ENCODE measurements at regions not wholly inside any gene's neighbourhood (a gene's known extent, or its start where the extent isn't known, plus 50 kb on each side); places are given as distances from the start of the nearest gene placed in this dataset.

DNA sequence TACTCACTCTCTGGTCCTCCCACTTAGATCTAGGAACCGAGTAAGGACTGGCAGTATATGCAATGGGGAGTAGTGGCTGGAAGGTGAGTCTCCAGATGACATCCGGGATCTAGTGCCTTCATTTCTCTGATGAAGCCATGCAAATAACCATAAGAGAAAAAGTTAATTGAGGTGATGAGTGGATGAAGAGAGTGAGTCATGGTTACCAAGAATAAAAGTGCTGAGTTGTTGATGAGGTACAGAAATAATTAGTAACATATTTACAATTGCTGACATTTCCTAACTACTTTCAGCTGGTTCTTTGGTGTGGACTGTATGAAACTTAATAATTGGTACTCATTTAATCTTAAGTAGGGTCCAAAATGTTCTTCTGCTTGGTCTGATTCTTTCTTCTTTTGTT, 146.7 kb upstream of the PITX2 start:
- H3K4me1 ChIP-seq (ENCODE audit: low read depth, poor library complexity, severe bottlenecking), result no peaks in the 10 kb centered on the region
- no peaks in the 10 kb centered on the region for H3K27me3 ChIP-seq (ENCODE audit: insufficient read depth, low read depth)
- no peaks in the 10 kb centered on the region for H3K79me2 ChIP-seq (ENCODE audit: insufficient read depth, low read depth)
- no peak overlapping the region for H3K4me2 ChIP-seq
- H3K27ac ChIP-seq, result no peak overlapping the region
- no peaks in the 10 kb centered on the region for H4K20me1 ChIP-seq (ENCODE audit: insufficient read depth)
- H3K4me3 ChIP-seq (IDR thresholded peaks at IDR 0.05; ENCODE audit: insufficient read depth, low read depth, low read length), result no peak overlapping the region
- H2AFZ ChIP-seq (ENCODE audit: low read depth), result no peak overlapping the region
- no peak overlapping the region for H3K9ac ChIP-seq
- H3K36me3 ChIP-seq (ENCODE audit: insufficient read depth), result no peaks in the 10 kb centered on the region
- TF ChIP-seq, protein P1, sequence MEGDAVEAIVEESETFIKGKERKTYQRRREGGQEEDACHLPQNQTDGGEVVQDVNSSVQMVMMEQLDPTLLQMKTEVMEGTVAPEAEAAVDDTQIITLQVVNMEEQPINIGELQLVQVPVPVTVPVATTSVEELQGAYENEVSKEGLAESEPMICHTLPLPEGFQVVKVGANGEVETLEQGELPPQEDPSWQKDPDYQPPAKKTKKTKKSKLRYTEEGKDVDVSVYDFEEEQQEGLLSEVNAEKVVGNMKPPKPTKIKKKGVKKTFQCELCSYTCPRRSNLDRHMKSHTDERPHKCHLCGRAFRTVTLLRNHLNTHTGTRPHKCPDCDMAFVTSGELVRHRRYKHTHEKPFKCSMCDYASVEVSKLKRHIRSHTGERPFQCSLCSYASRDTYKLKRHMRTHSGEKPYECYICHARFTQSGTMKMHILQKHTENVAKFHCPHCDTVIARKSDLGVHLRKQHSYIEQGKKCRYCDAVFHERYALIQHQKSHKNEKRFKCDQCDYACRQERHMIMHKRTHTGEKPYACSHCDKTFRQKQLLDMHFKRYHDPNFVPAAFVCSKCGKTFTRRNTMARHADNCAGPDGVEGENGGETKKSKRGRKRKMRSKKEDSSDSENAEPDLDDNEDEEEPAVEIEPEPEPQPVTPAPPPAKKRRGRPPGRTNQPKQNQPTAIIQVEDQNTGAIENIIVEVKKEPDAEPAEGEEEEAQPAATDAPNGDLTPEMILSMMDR (conservative IDR thresholded peaks at IDR 0.05; ENCODE audit: low read depth, low read length), result no peak

DNA sequence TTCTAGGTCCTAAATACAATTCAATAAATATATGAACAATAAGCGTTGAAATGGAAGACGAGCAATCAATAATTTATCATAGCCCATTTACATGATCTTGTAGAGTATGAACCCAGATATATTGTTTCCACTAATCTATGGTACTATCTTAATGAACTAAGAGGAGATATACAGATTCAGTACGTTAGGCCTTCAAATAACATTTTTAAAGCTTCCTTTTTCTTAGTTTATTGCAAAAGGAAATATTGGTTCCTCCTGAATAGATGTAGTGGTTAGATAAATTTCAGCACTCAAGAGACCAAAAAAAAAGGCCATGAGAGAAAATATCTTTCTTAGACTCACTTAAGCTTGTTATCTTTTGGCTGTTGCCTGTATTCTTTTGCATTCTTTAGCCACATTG, 147.5 kb upstream of the PITX2 start:
- no peak overlapping the region for H2AFZ ChIP-seq (ENCODE audit: low read depth)
- H4K20me1 ChIP-seq (ENCODE audit: insufficient read depth), result no peaks in the 10 kb centered on the region
- H3K27ac ChIP-seq, result no peak overlapping the region
- no peaks in the 10 kb centered on the region for H3K36me3 ChIP-seq (ENCODE audit: insufficient read depth)
- no peak overlapping the region for H3K4me2 ChIP-seq
- no peak overlapping the region for H3K4me3 ChIP-seq (IDR thresholded peaks at IDR 0.05; ENCODE audit: insufficient read depth, low read depth, low read length)
- no peaks in the 10 kb centered on the region for H3K4me1 ChIP-seq (ENCODE audit: low read depth, poor library complexity, severe bottlenecking)
- H3K79me2 ChIP-seq (ENCODE audit: insufficient read depth, low read depth), result no peaks in the 10 kb centered on the region
- TF ChIP-seq, protein P1 (conservative IDR thresholded peaks at IDR 0.05; ENCODE audit: low read depth, low read length), result no peak
- no peaks in the 10 kb centered on the region for H3K27me3 ChIP-seq (ENCODE audit: insufficient read depth, low read depth)
- H3K9ac ChIP-seq, result no peak overlapping the region

DNA sequence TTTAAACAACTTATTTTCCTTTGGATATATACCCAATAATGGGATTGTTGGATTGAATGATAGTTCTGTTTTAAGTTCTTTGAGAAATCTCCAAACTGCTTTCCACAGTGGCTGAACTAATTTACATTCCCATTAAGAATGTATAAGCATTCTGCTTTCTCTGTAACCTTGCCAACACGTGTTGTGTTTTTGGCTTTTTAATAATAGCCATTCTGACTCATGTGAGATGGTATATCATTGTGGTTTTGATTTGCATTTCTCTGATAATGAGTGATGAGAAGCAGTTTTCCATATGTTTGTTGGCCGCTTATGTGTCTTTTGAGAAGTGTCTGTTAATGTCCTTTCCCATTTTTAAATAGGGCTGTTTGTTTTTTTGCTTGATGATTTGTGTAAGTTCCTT, 155.6 kb upstream of the PITX2 start:
- Histone ChIP-seq H3K27me3 (ENCODE audit: insufficient read depth, low read depth) (no peaks in the 10 kb centered on the region), H3K4me1 (ENCODE audit: low read depth, poor library complexity, severe bottlenecking) (no peaks in the 10 kb centered on the region), H3K9ac (no peak overlapping the region), H3K36me3 (ENCODE audit: insufficient read depth) (no peaks in the 10 kb centered on the region), H3K4me2 (no peak overlapping the region), H3K27ac (no peak overlapping the region), H2AFZ (ENCODE audit: low read depth) (no peak overlapping the region), H4K20me1 (ENCODE audit: insufficient read depth) (no peaks in the 10 kb centered on the region), H3K4me3 (IDR thresholded peaks at IDR 0.05; ENCODE audit: insufficient read depth, low read depth, low read length) (no peak overlapping the region), H3K79me2 (ENCODE audit: insufficient read depth, low read depth) (no peaks in the 10 kb centered on the region)
- TF ChIP-seq, protein P1 (conservative IDR thresholded peaks at IDR 0.05; ENCODE audit: low read depth, low read length), result no peak

DNA sequence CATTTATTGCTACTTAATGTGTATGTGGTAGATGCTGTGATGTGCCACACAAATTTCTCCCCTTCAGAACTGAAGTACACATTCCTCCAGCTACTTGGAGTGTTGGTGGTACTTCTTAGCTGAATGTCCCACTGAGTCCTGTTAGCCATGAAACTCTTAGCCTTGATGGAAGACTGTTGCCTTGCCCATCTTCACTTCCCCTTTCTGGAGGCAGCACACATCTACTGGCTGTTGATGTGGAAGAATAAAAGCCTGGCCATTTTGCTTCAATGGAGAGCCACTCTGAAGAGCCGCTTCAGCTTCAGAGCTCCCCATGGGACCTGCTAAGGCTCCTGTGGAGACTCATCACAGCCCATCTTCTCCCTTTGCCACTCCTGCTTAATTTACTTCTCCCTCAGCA, 157.7 kb upstream of the PITX2 start:
- Histone ChIP-seq H4K20me1 (ENCODE audit: insufficient read depth) (no peaks in the 10 kb centered on the region), H3K36me3 (ENCODE audit: insufficient read depth) (no peaks in the 10 kb centered on the region), H3K4me3 (IDR thresholded peaks at IDR 0.05; ENCODE audit: insufficient read depth, low read depth, low read length) (no peak overlapping the region), H2AFZ (ENCODE audit: low read depth) (no peak overlapping the region), H3K27me3 (ENCODE audit: insufficient read depth, low read depth) (no peaks in the 10 kb centered on the region), H3K4me1 (ENCODE audit: low read depth, poor library complexity, severe bottlenecking) (no peaks in the 10 kb centered on the region), H3K4me2 (no peak overlapping the region), H3K79me2 (ENCODE audit: insufficient read depth, low read depth) (no peaks in the 10 kb centered on the region), H3K27ac (no peak overlapping the region), H3K9ac (no peak overlapping the region)
- TF ChIP-seq, protein P1 (conservative IDR thresholded peaks at IDR 0.05; ENCODE audit: low read depth, low read length), result no peak

DNA sequence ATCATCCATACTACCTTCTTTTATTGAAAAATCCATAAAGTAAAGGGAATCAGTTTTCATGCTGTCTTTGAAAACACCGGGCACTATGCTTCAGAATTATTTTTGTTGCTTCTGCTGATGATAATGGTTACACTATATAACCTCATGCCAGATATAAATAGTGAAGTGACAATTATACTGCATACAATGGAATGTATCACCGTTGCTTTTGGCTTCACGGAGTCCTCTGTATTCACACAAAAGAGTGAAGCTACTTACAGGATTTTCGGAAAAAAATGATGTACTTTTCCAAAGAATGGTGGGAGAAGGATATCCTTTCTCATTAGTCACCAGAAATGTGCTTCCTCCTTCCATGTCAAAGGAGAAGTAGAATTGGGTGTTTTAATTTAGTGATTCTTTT, 159.1 kb upstream of the PITX2 start:
- H2AFZ ChIP-seq (ENCODE audit: low read depth), result no peak overlapping the region
- H3K4me2 ChIP-seq, result no peak overlapping the region
- no peak overlapping the region for H3K27ac ChIP-seq
- no peaks in the 10 kb centered on the region for H3K27me3 ChIP-seq (ENCODE audit: insufficient read depth, low read depth)
- TF ChIP-seq, protein P1 (conservative IDR thresholded peaks at IDR 0.05; ENCODE audit: low read depth, low read length), result no peak
- no peaks in the 10 kb centered on the region for H3K36me3 ChIP-seq (ENCODE audit: insufficient read depth)
- H4K20me1 ChIP-seq (ENCODE audit: insufficient read depth), result no peaks in the 10 kb centered on the region
- no peak overlapping the region for H3K4me3 ChIP-seq (IDR thresholded peaks at IDR 0.05; ENCODE audit: insufficient read depth, low read depth, low read length)
- no peak overlapping the region for H3K9ac ChIP-seq
- H3K79me2 ChIP-seq (ENCODE audit: insufficient read depth, low read depth), result no peaks in the 10 kb centered on the region
- no peaks in the 10 kb centered on the region for H3K4me1 ChIP-seq (ENCODE audit: low read depth, poor library complexity, severe bottlenecking)
